B cell (primary cell): ENCODE measurements at regions not wholly inside any gene's neighbourhood (a gene's known extent, or its start where the extent isn't known, plus 50 kb on each side); places are given as distances from the start of the nearest gene placed in this dataset.
"Not testable (repeated sequence)": the region's sequence is repeated elsewhere in the genome, so short reads cannot be mapped to it uniquely, and the experiment has no call there.

Experiments used
- EZH2 ChIP-seq: IDR thresholded peaks from 2 replicates; pipeline ENCODE4 v1.6.1; 2012; ENCODE audit warnings: borderline replicate concordance, low read depth, mild to moderate bottlenecking, moderate library complexity, low read length; ENCODE audit not compliant: insufficient read depth, poor library complexity, severe bottlenecking
- TF ChIP-seq, protein P1 (sequence below): fragments of 200-600 bp; IDR thresholded peaks from one replicate; pipeline ENCODE4 v1.8.0; 2022; ENCODE audit warnings: antibody characterized with exemption, mild to moderate bottlenecking

DNA sequence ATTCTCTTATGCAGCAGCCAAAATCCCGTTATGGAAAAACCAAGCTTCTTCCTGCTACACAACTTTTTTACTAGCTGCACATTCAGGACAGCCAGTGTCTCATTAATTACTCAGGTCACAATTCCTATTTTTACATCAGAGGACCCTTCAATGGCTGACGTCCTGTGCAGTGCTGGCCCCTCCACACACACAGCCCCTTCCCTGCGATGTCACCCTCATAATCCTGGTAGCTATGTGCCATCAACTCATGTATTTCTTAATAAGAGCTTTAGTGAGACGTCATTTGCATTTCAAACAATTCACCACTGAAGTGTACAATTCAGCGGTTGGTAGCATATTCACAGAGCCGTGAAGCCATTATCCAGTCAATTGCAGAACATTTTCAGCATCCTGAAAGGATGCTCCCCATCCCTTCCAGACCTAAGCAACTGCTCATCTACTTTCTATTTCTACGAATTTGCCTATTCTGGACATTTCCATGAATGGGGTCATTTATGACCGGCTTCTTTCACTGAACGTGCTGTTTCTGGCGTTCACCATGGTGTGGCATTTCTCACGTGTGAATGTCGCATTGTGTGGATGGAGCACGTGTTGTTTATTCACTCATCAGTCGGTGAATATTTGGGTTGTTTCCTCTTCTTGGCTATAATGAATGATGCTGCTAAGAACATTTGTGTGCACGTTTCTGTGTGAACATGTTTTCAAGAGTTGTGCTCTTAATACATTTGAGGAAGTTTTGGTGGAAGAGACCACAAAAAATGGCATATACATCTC, 126.0 kb downstream of the KCNJ12 start:
- TF ChIP-seq, protein P1, sequence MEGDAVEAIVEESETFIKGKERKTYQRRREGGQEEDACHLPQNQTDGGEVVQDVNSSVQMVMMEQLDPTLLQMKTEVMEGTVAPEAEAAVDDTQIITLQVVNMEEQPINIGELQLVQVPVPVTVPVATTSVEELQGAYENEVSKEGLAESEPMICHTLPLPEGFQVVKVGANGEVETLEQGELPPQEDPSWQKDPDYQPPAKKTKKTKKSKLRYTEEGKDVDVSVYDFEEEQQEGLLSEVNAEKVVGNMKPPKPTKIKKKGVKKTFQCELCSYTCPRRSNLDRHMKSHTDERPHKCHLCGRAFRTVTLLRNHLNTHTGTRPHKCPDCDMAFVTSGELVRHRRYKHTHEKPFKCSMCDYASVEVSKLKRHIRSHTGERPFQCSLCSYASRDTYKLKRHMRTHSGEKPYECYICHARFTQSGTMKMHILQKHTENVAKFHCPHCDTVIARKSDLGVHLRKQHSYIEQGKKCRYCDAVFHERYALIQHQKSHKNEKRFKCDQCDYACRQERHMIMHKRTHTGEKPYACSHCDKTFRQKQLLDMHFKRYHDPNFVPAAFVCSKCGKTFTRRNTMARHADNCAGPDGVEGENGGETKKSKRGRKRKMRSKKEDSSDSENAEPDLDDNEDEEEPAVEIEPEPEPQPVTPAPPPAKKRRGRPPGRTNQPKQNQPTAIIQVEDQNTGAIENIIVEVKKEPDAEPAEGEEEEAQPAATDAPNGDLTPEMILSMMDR, result not testable (repeated sequence)
- not testable (repeated sequence) for TF ChIP-seq EZH2
